H1 (cell line): ENCODE measurements at regions not wholly inside any gene's neighbourhood (a gene's known extent, or its start where the extent isn't known, plus 50 kb on each side); places are given as distances from the start of the nearest gene placed in this dataset.

ENCODE experiments used
- CTCF ChIA-PET: fragments of 300-600 bp; sonication (Branson Sonifier 250); formaldehyde crosslinking; loops from one replicate; lab custom pipeline; 2021; ENCODE audit not compliant: partially characterized antibody; lab: Charles Lee
- POLR2A ChIA-PET: fragments of 300-600 bp; sonication (Branson Sonifier 250); formaldehyde crosslinking; loops from one replicate; lab custom pipeline; 2021; ENCODE audit warnings: inconsistent platforms; ENCODE audit not compliant: partially characterized antibody; lab: Charles Lee
- DNase-seq, 2 experiments: peaks; one replicate each; pipeline versions ENCODE4 v3.0.0 to v3.0.0-alpha.2; 2010 to 2022; ENCODE audit warnings: low spot score in 2 of 2, low read depth in 1 of 2, mixed read lengths in 1 of 2
- FAIRE-seq: peaks from 2 replicates; lab custom pipeline; 2011; peaks lifted over from hg19 to GRCh38; lab: Jason Lieb, UNC
- H2AFZ ChIP-seq: 2 replicates; pipeline ENCODE4 v1.8.1; 2012; ENCODE audit warnings: low read length, inconsistent platforms
- H2AK5ac ChIP-seq: 2 replicates; pipeline ENCODE4 v1.6.1; 2013; ENCODE audit warnings: low read depth, low read length
- H2BK120ac ChIP-seq: replicated peaks from 2 replicates; pipeline ENCODE3; 2013; ENCODE audit warnings: low read depth, low read length, inconsistent platforms
- H2BK12ac ChIP-seq: 2 replicates; pipeline ENCODE4 v1.6.1; 2013; ENCODE audit warnings: low read depth, low read length
- H2BK15ac ChIP-seq: 2 replicates; pipeline ENCODE4 v1.6.1; 2013; ENCODE audit warnings: low read length
- H2BK20ac ChIP-seq: 2 replicates; pipeline ENCODE4 v1.6.1; 2013; ENCODE audit warnings: low read length
- H2BK5ac ChIP-seq: 2 replicates; pipeline ENCODE4 v1.6.1; 2013; ENCODE audit warnings: low read depth, low read length
- H3K14ac ChIP-seq: 2 replicates; pipeline ENCODE4 v1.6.1; 2013; ENCODE audit warnings: inconsistent platforms; ENCODE audit not compliant: insufficient read length
- H3K18ac ChIP-seq: 2 replicates; pipeline ENCODE4 v1.6.1; 2013; ENCODE audit warnings: low read length; ENCODE audit errors: extremely low read depth
- H3K23ac ChIP-seq: 2 replicates; pipeline ENCODE4 v1.6.1; 2013; ENCODE audit warnings: inconsistent platforms; ENCODE audit not compliant: insufficient read length
- H3K23me2 ChIP-seq: 2 replicates; pipeline ENCODE4 v1.6.1; 2013; ENCODE audit warnings: low read depth, low read length
- H3K27ac ChIP-seq: 2 replicates; pipeline ENCODE4 v1.6.1; 2011; ENCODE audit warnings: low read depth, low read length, inconsistent platforms
- H3K27me3 ChIP-seq, 4 experiments: replicated peaks in 1 of 4; 1 replicate in 1 of 4; 2 replicates in 3 of 4; pipeline versions ENCODE4 v1.6.1 to v1.8.1; 2011 to 2013; ENCODE audit warnings: low read length in 3 of 4, mild to moderate bottlenecking in 3 of 4, inconsistent platforms in 2 of 4, mixed read lengths in 2 of 4, moderate library complexity in 1 of 4; ENCODE audit not compliant: control insufficient read depth in 3 of 4, insufficient read depth in 3 of 4; ENCODE audit errors: extremely low read depth in 1 of 4
- H3K36me3 ChIP-seq, 4 experiments: 2 replicates each; pipeline versions ENCODE4 v1.6.1 to v1.8.1; 2011 to 2013; ENCODE audit warnings: mild to moderate bottlenecking in 4 of 4, low read length in 3 of 4, moderate library complexity in 2 of 4, control low read depth in 1 of 4, inconsistent platforms in 1 of 4; ENCODE audit not compliant: insufficient read depth in 4 of 4, control insufficient read depth in 2 of 4
- H3K4ac ChIP-seq: replicated peaks from 2 replicates; pipeline ENCODE3; 2013; ENCODE audit warnings: low read length, low read depth, mixed read lengths, inconsistent platforms; ENCODE audit not compliant: insufficient read length
- H3K4me1 ChIP-seq, 4 experiments: replicated peaks in 1 of 4; 1 replicate in 1 of 4; 2 replicates in 3 of 4; pipeline versions ENCODE4 v1.6.1 to v1.8.1; 2011 to 2013; ENCODE audit warnings: low read length in 3 of 4, inconsistent platforms in 2 of 4, mixed read lengths in 1 of 4; ENCODE audit not compliant: insufficient read depth in 4 of 4, control insufficient read depth in 3 of 4
- H3K4me2 ChIP-seq, 2 experiments: 2 replicates each; pipeline versions ENCODE4 v1.6.1 to v1.8.1; 2011 to 2013; ENCODE audit warnings: low read depth in 2 of 2, low read length in 2 of 2, control low read depth in 1 of 2, inconsistent platforms in 1 of 2, mild to moderate bottlenecking in 1 of 2; ENCODE audit not compliant: insufficient read depth in 1 of 2
- H3K4me3 ChIP-seq, 4 experiments: fragments of 200-600, 300-600 bp in 1 of 4; sonication (generic), shearing (Covaris generic), sonication (Bioruptor Twin) in 1 of 4; 2 replicates each; pipeline versions ENCODE4 v1.5.1 to v1.8.1; 2011 to 2016; ENCODE audit warnings: low read length in 4 of 4, low read depth in 3 of 4, control low read depth in 2 of 4, inconsistent platforms in 2 of 4, mild to moderate bottlenecking in 2 of 4, mixed read lengths in 1 of 4, moderate library complexity in 1 of 4; ENCODE audit not compliant: insufficient read depth in 2 of 4; ENCODE audit errors: extremely low read depth in 1 of 4
- H3K56ac ChIP-seq: replicated peaks from 2 replicates; pipeline ENCODE3; 2013; ENCODE audit warnings: low read depth, mild to moderate bottlenecking, mixed read lengths, low read length, inconsistent platforms; ENCODE audit not compliant: insufficient read length
- H3K79me1 ChIP-seq: 2 replicates; pipeline ENCODE4 v1.6.1; 2013; ENCODE audit warnings: low read depth, low read length, control low read depth
- H3K79me2 ChIP-seq, 2 experiments: 2 replicates each; pipeline versions ENCODE4 v1.6.1 to v1.8.1; 2012 to 2013; ENCODE audit warnings: low read length in 2 of 2, mild to moderate bottlenecking in 2 of 2, inconsistent platforms in 1 of 2; ENCODE audit not compliant: insufficient read depth in 2 of 2, control insufficient read depth in 1 of 2
- H3K9ac ChIP-seq, 4 experiments: replicated peaks in 1 of 4; 1 replicate in 1 of 4; 2 replicates in 3 of 4; pipeline versions ENCODE4 v1.6.1 to v1.8.1; 2011 to 2013; ENCODE audit warnings: low read depth in 3 of 4, low read length in 3 of 4, control low read depth in 2 of 4, mild to moderate bottlenecking in 2 of 4, moderate library complexity in 2 of 4, inconsistent platforms in 1 of 4; ENCODE audit errors: extremely low read depth in 1 of 4
- H3K9me3 ChIP-seq, 2 experiments: 2 replicates each; pipeline versions ENCODE4 v1.6.1 to v1.8.1; 2012 to 2013; ENCODE audit warnings: mild to moderate bottlenecking in 2 of 2, moderate library complexity in 2 of 2, control low read depth in 1 of 2, inconsistent platforms in 1 of 2, low read depth in 1 of 2, low read length in 1 of 2, mixed read lengths in 1 of 2; ENCODE audit not compliant: insufficient read depth in 2 of 2
- H4K20me1 ChIP-seq, 2 experiments: replicated peaks in 1 of 2; 2 replicates each; pipeline versions ENCODE3 to v1.8.1; 2011 to 2013; ENCODE audit warnings: inconsistent platforms in 2 of 2, low read length in 2 of 2, mild to moderate bottlenecking in 1 of 2; ENCODE audit not compliant: insufficient read depth in 2 of 2, control insufficient read depth in 1 of 2
- H4K5ac ChIP-seq: 2 replicates; pipeline ENCODE4 v1.6.1; 2013; ENCODE audit warnings: low read length, low read depth, mixed read lengths, inconsistent platforms; ENCODE audit not compliant: insufficient read length
- H4K8ac ChIP-seq: 2 replicates; pipeline ENCODE4 v1.8.0; 2013; ENCODE audit warnings: mild to moderate bottlenecking, moderate library complexity, low read length, inconsistent platforms; ENCODE audit not compliant: insufficient read depth; ENCODE audit errors: extremely low read depth
- H4K91ac ChIP-seq: replicated peaks from 2 replicates; pipeline ENCODE3; 2013; ENCODE audit warnings: low read length, mixed read lengths, inconsistent platforms; ENCODE audit not compliant: insufficient read length
- CTBP2 ChIP-seq: IDR thresholded peaks from 2 replicates; pipeline ENCODE4 v1.7.0; 2011; ENCODE audit warnings: borderline replicate concordance, mild to moderate bottlenecking, moderate library complexity, mixed read lengths, low read length; ENCODE audit not compliant: insufficient read depth, insufficient read length
- GABPA ChIP-seq: IDR thresholded peaks from 2 replicates; pipeline ENCODE4 v1.6.1; 2011; ENCODE audit warnings: mild to moderate bottlenecking, low read length, moderate library complexity, borderline replicate concordance; ENCODE audit not compliant: insufficient read depth
- HDAC6 ChIP-seq: IDR thresholded peaks from one replicate; pipeline ENCODE4 v1.7.1; 2012; ENCODE audit warnings: low read depth, mild to moderate bottlenecking, inconsistent platforms, low read length, moderate library complexity
- KDM4A ChIP-seq: IDR thresholded peaks from one replicate; pipeline ENCODE4 v1.7.1; 2012; ENCODE audit warnings: low read depth, mild to moderate bottlenecking, moderate library complexity, low read length, inconsistent platforms; ENCODE audit not compliant: severe bottlenecking
- POLR2AphosphoS5 ChIP-seq: IDR thresholded peaks from 2 replicates; pipeline ENCODE4 v1.6.1; 2011; ENCODE audit warnings: low read depth, low read length
- RAD21 ChIP-seq, 2 experiments: IDR thresholded peaks in 1 of 2; conservative IDR thresholded peaks in 1 of 2; 2 replicates each; pipeline ENCODE4 v1.6.1; 2011; ENCODE audit warnings: low read depth in 2 of 2, low read length in 2 of 2, improper control_type of control experiment in 1 of 2, inconsistent platforms in 1 of 2, mild to moderate bottlenecking in 1 of 2, moderate library complexity in 1 of 2
- SIRT6 ChIP-seq: IDR thresholded peaks from one replicate; pipeline ENCODE4 v1.7.1; 2012; ENCODE audit warnings: low read length, inconsistent platforms
- TAF1 ChIP-seq: IDR thresholded peaks from 2 replicates; pipeline ENCODE4 v1.6.1; 2011; ENCODE audit warnings: mild to moderate bottlenecking, low read depth, low read length
- TEAD4 ChIP-seq: IDR thresholded peaks from 2 replicates; pipeline ENCODE4 v1.6.1; 2012; ENCODE audit warnings: low read depth, low read length, inconsistent platforms, mixed read lengths
- WGBS, 2 experiments: shearing (Covaris generic) in 1 of 2; methylation state at CpG; one replicate each; pipeline versions ENCODE4 v1.1.6 to v1.1.7; 2013 to 2015; ENCODE audit warnings: low lambda C conversion rate in 2 of 2, mixed read lengths in 2 of 2, inconsistent platforms in 1 of 2, low coverage in 1 of 2, missing lambda C conversion rate in 1 of 2; ENCODE audit not compliant: insufficient replicate concordance in 2 of 2, insufficient coverage in 1 of 2, insufficient read length in 1 of 2; ENCODE audit errors: extremely low coverage in 1 of 2, missing lambda C conversion rate in 1 of 2; 5-methylcytosine and 5-hydroxymethylcytosine counted together
- TF ChIP-seq, protein P1 (sequence below), 3 experiments: IDR thresholded peaks; 1 replicate in 2 of 3; 2 replicates in 1 of 3; pipeline versions ENCODE4 v1.5.1 to v1.6.1; 2011; ENCODE audit warnings: low read length in 3 of 3, mild to moderate bottlenecking in 3 of 3, inconsistent platforms in 2 of 3, low read depth in 1 of 3, moderate library complexity in 1 of 3; ENCODE audit not compliant: insufficient read depth in 1 of 3; ENCODE audit errors: control extremely low read depth in 1 of 3
- TF ChIP-seq, protein P2 (sequence below): IDR thresholded peaks from 2 replicates; pipeline ENCODE4 v1.6.1; 2011; ENCODE audit warnings: low read depth, mild to moderate bottlenecking, low read length; ENCODE audit not compliant: insufficient read depth

DNA sequence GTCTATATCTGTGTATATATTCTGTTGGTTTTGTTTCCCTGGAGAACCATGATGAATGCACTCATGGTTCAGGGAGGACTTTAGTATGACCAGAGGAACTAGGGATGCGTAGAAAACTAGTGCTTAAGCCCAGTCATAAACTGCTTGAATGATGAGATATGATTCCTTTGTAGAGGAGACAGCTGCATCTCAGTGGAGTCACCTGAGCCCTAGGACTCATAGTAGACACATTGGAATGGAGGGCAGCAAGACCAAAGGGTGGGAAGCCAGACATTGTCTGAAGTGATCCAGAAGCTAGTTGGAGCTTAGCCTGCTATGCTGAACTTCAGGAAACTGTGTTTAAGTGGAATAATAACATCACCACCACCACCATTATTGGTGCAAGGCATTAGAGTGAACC, 89.5 kb upstream of the SPATA13 start:
- no peak for FAIRE-seq
- 80% methylated on average over 1 of the region's 1 CpG; no CpG with 5 or more reads in 1 of the 2 experiments for WGBS, 2 experiments
- no peak overlapping the region for H3K27ac ChIP-seq
- TF ChIP-seq TEAD4, result no peak
- TF ChIP-seq, protein P1, sequence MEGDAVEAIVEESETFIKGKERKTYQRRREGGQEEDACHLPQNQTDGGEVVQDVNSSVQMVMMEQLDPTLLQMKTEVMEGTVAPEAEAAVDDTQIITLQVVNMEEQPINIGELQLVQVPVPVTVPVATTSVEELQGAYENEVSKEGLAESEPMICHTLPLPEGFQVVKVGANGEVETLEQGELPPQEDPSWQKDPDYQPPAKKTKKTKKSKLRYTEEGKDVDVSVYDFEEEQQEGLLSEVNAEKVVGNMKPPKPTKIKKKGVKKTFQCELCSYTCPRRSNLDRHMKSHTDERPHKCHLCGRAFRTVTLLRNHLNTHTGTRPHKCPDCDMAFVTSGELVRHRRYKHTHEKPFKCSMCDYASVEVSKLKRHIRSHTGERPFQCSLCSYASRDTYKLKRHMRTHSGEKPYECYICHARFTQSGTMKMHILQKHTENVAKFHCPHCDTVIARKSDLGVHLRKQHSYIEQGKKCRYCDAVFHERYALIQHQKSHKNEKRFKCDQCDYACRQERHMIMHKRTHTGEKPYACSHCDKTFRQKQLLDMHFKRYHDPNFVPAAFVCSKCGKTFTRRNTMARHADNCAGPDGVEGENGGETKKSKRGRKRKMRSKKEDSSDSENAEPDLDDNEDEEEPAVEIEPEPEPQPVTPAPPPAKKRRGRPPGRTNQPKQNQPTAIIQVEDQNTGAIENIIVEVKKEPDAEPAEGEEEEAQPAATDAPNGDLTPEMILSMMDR (IDR thresholded peaks at IDR 0.05; ENCODE audit: control extremely low read depth in 1 of 3, insufficient read depth in 1 of 3, low read depth in 1 of 3, low read length in 3 of 3), result no peak
- TF ChIP-seq KDM4A, result no peak
- TF ChIP-seq CTBP2, result no peak
- no peak for TF ChIP-seq TAF1
- TF ChIP-seq SIRT6, result no peak
- TF ChIP-seq POLR2AphosphoS5, result no peak
- no peak for TF ChIP-seq GABPA
- TF ChIP-seq, protein P2, sequence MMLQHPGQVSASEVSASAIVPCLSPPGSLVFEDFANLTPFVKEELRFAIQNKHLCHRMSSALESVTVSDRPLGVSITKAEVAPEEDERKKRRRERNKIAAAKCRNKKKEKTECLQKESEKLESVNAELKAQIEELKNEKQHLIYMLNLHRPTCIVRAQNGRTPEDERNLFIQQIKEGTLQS, result no peak
- TF ChIP-seq HDAC6, result no peak
- no peak for TF ChIP-seq RAD21 (IDR thresholded peaks at IDR 0.05 in 1 of 2, conservative IDR thresholded peaks at IDR 0.05 in 1 of 2; ENCODE audit: low read depth in 2 of 2, low read length in 2 of 2)

More for the DNA sequence above, 89.5 kb upstream of the SPATA13 start:
- no peak overlapping the region for H2BK15ac ChIP-seq
- POLR2A ChIA-PET, result no interaction called here
- no peak overlapping the region for H2BK5ac ChIP-seq
- H3K4ac ChIP-seq, result no peak overlapping the region
- no peaks in the 10 kb centered on the region for H3K79me2 ChIP-seq
- H4K20me1 ChIP-seq, result no peaks in the 10 kb centered on the region
- H4K5ac ChIP-seq, result no peak overlapping the region
- H3K4me1 ChIP-seq, result peaks cover 6 to 11% (median 7%) of the 10 kb centered on the region in 4 experiments
- CTCF ChIA-PET, result interaction anchor here (1.1 to 1.6 kb wide), 2 partner anchors 14 to 18 kb away, joined by 3 to 5 read pairs; no protein-coding TSS in a partner anchor
- no peak overlapping the region for H2AFZ ChIP-seq
- H3K9ac ChIP-seq, result no peak overlapping the region
- H3K9me3 ChIP-seq, result no peaks in the 10 kb centered on the region
- H3K56ac ChIP-seq, result no peak overlapping the region
- no peak overlapping the region for H4K8ac ChIP-seq
- DNase-seq, result no peak
- no peak overlapping the region for H3K18ac ChIP-seq
- no peak overlapping the region for H2BK12ac ChIP-seq
- H4K91ac ChIP-seq, result no peak overlapping the region
- H2AK5ac ChIP-seq, result no peak overlapping the region
- H3K23ac ChIP-seq, result no peak overlapping the region
- no peak overlapping the region for H2BK120ac ChIP-seq
- H3K4me2 ChIP-seq, result no peak overlapping the region
- no peaks in the 10 kb centered on the region for H3K23me2 ChIP-seq
- H3K14ac ChIP-seq, result no peak overlapping the region
- H3K4me3 ChIP-seq, result no peak overlapping the region
- H2BK20ac ChIP-seq, result no peak overlapping the region
- no peaks in the 10 kb centered on the region for H3K27me3 ChIP-seq
- no peaks in the 10 kb centered on the region for H3K36me3 ChIP-seq
- no peaks in the 10 kb centered on the region for H3K79me1 ChIP-seq
